H9 (cell line): ENCODE measurements at regions not wholly inside any gene's neighbourhood (a gene's known extent, or its start where the extent isn't known, plus 50 kb on each side); places are given as distances from the start of the nearest gene placed in this dataset.

Source experiments
- DNase-seq: peaks from one replicate; pipeline ENCODE4 v3.0.0-alpha.2; 2017
- H2AFZ ChIP-seq: one replicate; pipeline ENCODE4 v1.6.1; 2013; ENCODE audit warnings: mild to moderate bottlenecking, low read length, control low read depth, moderate library complexity
- H2AK5ac ChIP-seq: 2 replicates; pipeline ENCODE4 v1.6.1; 2013; ENCODE audit warnings: low read length, control low read depth, mixed read lengths; ENCODE audit not compliant: insufficient read length
- H2BK120ac ChIP-seq: one replicate; pipeline ENCODE4 v1.6.1; 2013; ENCODE audit warnings: low read depth, mild to moderate bottlenecking, low read length, control low read depth, inconsistent platforms; ENCODE audit not compliant: poor library complexity, severe bottlenecking
- H2BK12ac ChIP-seq: 2 replicates; pipeline ENCODE4 v1.6.1; 2013; ENCODE audit warnings: low read length, control low read depth, mixed read lengths, low read depth; ENCODE audit not compliant: insufficient read length
- H2BK15ac ChIP-seq: 2 replicates; pipeline ENCODE4 v1.6.1; 2013; ENCODE audit warnings: low read depth, low read length, control low read depth
- H2BK20ac ChIP-seq: one replicate; pipeline ENCODE4 v1.6.1; 2013; ENCODE audit warnings: low read depth, mild to moderate bottlenecking, low read length, control low read depth, inconsistent platforms; ENCODE audit not compliant: poor library complexity, severe bottlenecking
- H2BK5ac ChIP-seq: 2 replicates; pipeline ENCODE4 v1.6.1; 2013; ENCODE audit warnings: low read length, control low read depth, mixed read lengths; ENCODE audit not compliant: insufficient read length
- H3K14ac ChIP-seq: 2 replicates; pipeline ENCODE4 v1.6.1; 2013; ENCODE audit warnings: low read length, control low read depth; ENCODE audit not compliant: insufficient read depth
- H3K18ac ChIP-seq: 2 replicates; pipeline ENCODE4 v1.6.1; 2013; ENCODE audit warnings: low read depth, mild to moderate bottlenecking, mixed read lengths, low read length, control low read depth; ENCODE audit not compliant: insufficient read length
- H3K23ac ChIP-seq: 2 replicates; pipeline ENCODE4 v1.6.1; 2013; ENCODE audit warnings: low read length, control low read depth, mixed read lengths, low read depth; ENCODE audit not compliant: insufficient read length
- H3K23me2 ChIP-seq: 2 replicates; pipeline ENCODE4 v1.6.1; 2013; ENCODE audit warnings: low read depth, mild to moderate bottlenecking, mixed read lengths, low read length, control low read depth; ENCODE audit not compliant: insufficient read length, poor library complexity, severe bottlenecking
- H3K27ac ChIP-seq: 2 replicates; pipeline ENCODE4 v1.5.1; 2013; ENCODE audit warnings: low read length, control low read depth, mixed read lengths, low read depth; ENCODE audit not compliant: insufficient read length
- H3K27me3 ChIP-seq: 2 replicates; pipeline ENCODE4 v1.6.1; 2013; ENCODE audit warnings: low read length, control low read depth, inconsistent platforms; ENCODE audit not compliant: insufficient read depth
- H3K4ac ChIP-seq: 2 replicates; pipeline ENCODE4 v1.6.1; 2013; ENCODE audit warnings: low read depth, mild to moderate bottlenecking, control low read depth, inconsistent platforms, low read length, moderate library complexity
- H3K4me1 ChIP-seq: 2 replicates; pipeline ENCODE4 v1.6.1; 2013; ENCODE audit warnings: low read length, control low read depth, inconsistent platforms; ENCODE audit not compliant: insufficient read depth
- H3K4me2 ChIP-seq: 2 replicates; pipeline ENCODE4 v1.6.1; 2013; ENCODE audit warnings: low read length, control low read depth, mixed read lengths; ENCODE audit not compliant: insufficient read length, insufficient read depth
- H3K56ac ChIP-seq: 2 replicates; pipeline ENCODE4 v1.6.1; 2013; ENCODE audit warnings: low read depth, mild to moderate bottlenecking, mixed read lengths, low read length, control low read depth; ENCODE audit not compliant: insufficient read length
- H3K79me1 ChIP-seq: 2 replicates; pipeline ENCODE4 v1.6.1; 2013; ENCODE audit warnings: low read depth, mild to moderate bottlenecking, moderate library complexity, low read length, control low read depth, inconsistent platforms; ENCODE audit not compliant: insufficient read depth, poor library complexity, severe bottlenecking
- H3K79me2 ChIP-seq: 2 replicates; pipeline ENCODE4 v1.6.1; 2013; ENCODE audit warnings: low read length, control low read depth, inconsistent platforms; ENCODE audit not compliant: insufficient read depth
- H3K9ac ChIP-seq: 2 replicates; pipeline ENCODE4 v1.6.1; 2013; ENCODE audit warnings: low read length, control low read depth, mixed read lengths; ENCODE audit not compliant: insufficient read length; ENCODE audit errors: extremely low read depth
- H3K9me3 ChIP-seq: one replicate; pipeline ENCODE4 v1.6.1; 2013; ENCODE audit warnings: low read depth, low read length, inconsistent platforms; ENCODE audit not compliant: control insufficient read depth
- H3T11ph ChIP-seq: one replicate; pipeline ENCODE4 v1.6.1; 2013; ENCODE audit warnings: mild to moderate bottlenecking, low read length, control low read depth, inconsistent platforms
- H4K20me1 ChIP-seq: one replicate; pipeline ENCODE4 v1.6.1; 2013; ENCODE audit not compliant: control insufficient read depth, insufficient read length, insufficient read depth
- H4K5ac ChIP-seq: 2 replicates; pipeline ENCODE4 v1.6.1; 2013; ENCODE audit warnings: low read depth, mild to moderate bottlenecking, mixed read lengths, low read length, control low read depth; ENCODE audit not compliant: insufficient read length
- H4K8ac ChIP-seq: replicated peaks from 2 replicates; pipeline ENCODE4 v1.6.1; 2013; ENCODE audit warnings: low read length, control low read depth, mixed read lengths, low read depth; ENCODE audit not compliant: insufficient read length
- H4K91ac ChIP-seq: 2 replicates; pipeline ENCODE4 v1.6.1; 2013; ENCODE audit warnings: low read depth, mild to moderate bottlenecking, moderate library complexity, mixed read lengths, low read length, control low read depth; ENCODE audit not compliant: insufficient read length
- H3K27ac Mint-ChIP-seq, 3 experiments: 2 replicates in 2 of 3; 3 replicates in 1 of 3; pipeline ENCODE4 v1.8.0; 2020 to 2021; ENCODE audit warnings: mixed read lengths in 3 of 3, mild to moderate bottlenecking in 1 of 3, moderate library complexity in 1 of 3
- H3K27me3 Mint-ChIP-seq: 2 replicates; pipeline ENCODE4 v1.8.0; 2021; ENCODE audit warnings: low read depth, mild to moderate bottlenecking, moderate library complexity, mixed read lengths
- H3K36me3 Mint-ChIP-seq, 3 experiments: 2 replicates in 2 of 3; 3 replicates in 1 of 3; pipeline ENCODE4 v1.8.0; 2020 to 2021; ENCODE audit warnings: low read depth in 3 of 3, mixed read lengths in 3 of 3; ENCODE audit not compliant: insufficient read depth in 1 of 3
- H3K4me1 Mint-ChIP-seq, 2 experiments: 2 replicates each; pipeline ENCODE4 v1.8.0; 2020; ENCODE audit warnings: mixed read lengths in 2 of 2
- H3K4me3 Mint-ChIP-seq, 2 experiments: 2 replicates in 1 of 2; 3 replicates in 1 of 2; pipeline ENCODE4 v1.8.0; 2020 to 2021; ENCODE audit warnings: mild to moderate bottlenecking in 2 of 2, mixed read lengths in 2 of 2, moderate library complexity in 1 of 2
- H3K9me3 Mint-ChIP-seq, 2 experiments: 2 replicates in 1 of 2; 3 replicates in 1 of 2; pipeline ENCODE4 v1.8.0; 2020; ENCODE audit warnings: mild to moderate bottlenecking in 2 of 2, mixed read lengths in 2 of 2, moderate library complexity in 1 of 2
- CTCF ChIP-seq: fragments of 200-600 bp; sonication (generic); conservative IDR thresholded peaks from 3 replicates; pipeline ENCODE4 v1.8.0; 2021; ENCODE audit warnings: antibody characterized with exemption, mild to moderate bottlenecking
- WGBS: extraction: QIAGEN DNeasy Blood & Tissue Kit; methylation state at CpG from one replicate; pipeline ENCODE4 v1.1.7; 2013; ENCODE audit warnings: missing lambda C conversion rate, low lambda C conversion rate, mixed read lengths; ENCODE audit not compliant: insufficient read length; ENCODE audit errors: extremely low coverage; 5-methylcytosine and 5-hydroxymethylcytosine counted together

GRCh38 chr2:198309081-198309480 is 504.7 kb downstream of the PLCL1 start:
- no peak for TF ChIP-seq CTCF
- Histone ChIP-seq H3K27me3 (no peaks in the 10 kb centered on the region), H3K23ac (no peak overlapping the region), H2AFZ (no peak overlapping the region), H2BK15ac (no peak overlapping the region), H4K8ac (no peak overlapping the region), H4K91ac (no peak overlapping the region), H2BK20ac (no peak overlapping the region), H3K79me2 (no peaks in the 10 kb centered on the region), H3K14ac (no peak overlapping the region), H2AK5ac (no peak overlapping the region), H4K20me1 (no peaks in the 10 kb centered on the region), H3K9ac (no peak overlapping the region), H3T11ph (no peak overlapping the region), H3K9me3 (no peaks in the 10 kb centered on the region), H3K56ac (no peak overlapping the region), H3K27ac (no peak overlapping the region), H3K4me1 (no peaks in the 10 kb centered on the region), H2BK12ac (no peak overlapping the region), H2BK120ac (no peak overlapping the region), H3K4me2 (no peak overlapping the region), H4K5ac (no peak overlapping the region), H3K18ac (no peak overlapping the region), H3K23me2 (no peaks in the 10 kb centered on the region), H3K4ac (no peak overlapping the region), H3K79me1 (no peaks in the 10 kb centered on the region), H2BK5ac (no peak overlapping the region)
- WGBS, result no CpG with 5 or more reads among the region's 1 CpG
- H3K4me3 Mint-ChIP-seq, result no peak overlapping the region
- peaks cover 0 to 5% of the 10 kb centered on the region in 2 experiments; a peak in 3 of 5 replicates for H3K9me3 Mint-ChIP-seq
- no peak for DNase-seq
- no peak overlapping the region for H3K27ac Mint-ChIP-seq
- H3K4me1 Mint-ChIP-seq, result peaks cover 12 to 16% of the 10 kb centered on the region in 2 experiments
- H3K27me3 Mint-ChIP-seq, result no peaks in the 10 kb centered on the region
- peaks cover 0 to 5% (median 0%) of the 10 kb centered on the region in 3 experiments; a peak in 1 of 7 replicates for H3K36me3 Mint-ChIP-seq
